ENCODE measurements at regions not wholly inside any gene's neighbourhood (a gene's known extent, or its start where the extent isn't known, plus 50 kb on each side); places are given as distances from the start of the nearest gene placed in this dataset.

- Histone ChIP-seq H3F3A (ENCODE audit: low read depth) (no peaks in the 10 kb centered on the region), H3K27me3 (no peaks in the 10 kb centered on the region), H3K79me2 (ENCODE audit: low read depth) (no peaks in the 10 kb centered on the region), H3K4me3 (no peak overlapping the region), H2AFZ (replicated peaks) (peak overlapping the region; percentile 57), H3K9me3 (ENCODE audit: low read depth) (no peaks in the 10 kb centered on the region), H4K20me1 (ENCODE audit: low read depth) (no peaks in the 10 kb centered on the region), H3K4me1 (peaks cover 5% of the 10 kb centered on the region), H3K4me2 (no peak overlapping the region), H3K27ac (no peak overlapping the region), H3K9ac (no peak overlapping the region), H3K36me3 (no peaks in the 10 kb centered on the region)
- no peaks in the 10 kb centered on the region for H3K9me3 Mint-ChIP-seq
- peaks cover 8% of the 10 kb centered on the region for H3K27me3 Mint-ChIP-seq (ENCODE audit: insufficient read depth, low read depth)
- no peak for DNase-seq (ENCODE audit: low spot score)
- no peaks in the 10 kb centered on the region for H3K36me3 Mint-ChIP-seq
- no peak overlapping the region for H3K27ac Mint-ChIP-seq
- TF ChIP-seq EZH2phosphoT487 (IDR thresholded peaks at IDR 0.05) (no peak), CTCF (IDR thresholded peaks at IDR 0.05) (no peak), EZH2 (IDR thresholded peaks at IDR 0.05) (no peak)
- H3K4me1 Mint-ChIP-seq = no peaks in the 10 kb centered on the region
- H3K4me3 Mint-ChIP-seq = no peak overlapping the region
Observed at GRCh38 chr11:129721685-129722084, 94.0 kb upstream of the TMEM45B start.

GRCh38 chr11:129722529-129722928 is 93.1 kb upstream of the TMEM45B start:
- Histone ChIP-seq H3K27me3 (no peaks in the 10 kb centered on the region), H2AFZ (replicated peaks) (no peak overlapping the region), H3K36me3 (no peaks in the 10 kb centered on the region), H3K9me3 (ENCODE audit: low read depth) (no peaks in the 10 kb centered on the region), H3K4me3 (no peak overlapping the region), H4K20me1 (ENCODE audit: low read depth) (no peaks in the 10 kb centered on the region), H3K4me1 (peaks cover 5% of the 10 kb centered on the region), H3K27ac (no peak overlapping the region), H3K79me2 (ENCODE audit: low read depth) (no peaks in the 10 kb centered on the region), H3F3A (ENCODE audit: low read depth) (no peaks in the 10 kb centered on the region), H3K9ac (no peak overlapping the region), H3K4me2 (no peak overlapping the region)
- H3K27ac Mint-ChIP-seq = peak overlapping the region; percentile 34
- DNase-seq (ENCODE audit: low spot score) = no peak
- TF ChIP-seq CTCF (IDR thresholded peaks at IDR 0.05) = no peak
- TF ChIP-seq EZH2 (IDR thresholded peaks at IDR 0.05) = no peak
- no peak for TF ChIP-seq EZH2phosphoT487 (IDR thresholded peaks at IDR 0.05)
- H3K9me3 Mint-ChIP-seq = no peaks in the 10 kb centered on the region
- H3K4me1 Mint-ChIP-seq = no peaks in the 10 kb centered on the region
- peaks cover 8% of the 10 kb centered on the region for H3K27me3 Mint-ChIP-seq (ENCODE audit: insufficient read depth, low read depth)
- no peaks in the 10 kb centered on the region for H3K36me3 Mint-ChIP-seq
- no peak overlapping the region for H3K4me3 Mint-ChIP-seq

DNA sequence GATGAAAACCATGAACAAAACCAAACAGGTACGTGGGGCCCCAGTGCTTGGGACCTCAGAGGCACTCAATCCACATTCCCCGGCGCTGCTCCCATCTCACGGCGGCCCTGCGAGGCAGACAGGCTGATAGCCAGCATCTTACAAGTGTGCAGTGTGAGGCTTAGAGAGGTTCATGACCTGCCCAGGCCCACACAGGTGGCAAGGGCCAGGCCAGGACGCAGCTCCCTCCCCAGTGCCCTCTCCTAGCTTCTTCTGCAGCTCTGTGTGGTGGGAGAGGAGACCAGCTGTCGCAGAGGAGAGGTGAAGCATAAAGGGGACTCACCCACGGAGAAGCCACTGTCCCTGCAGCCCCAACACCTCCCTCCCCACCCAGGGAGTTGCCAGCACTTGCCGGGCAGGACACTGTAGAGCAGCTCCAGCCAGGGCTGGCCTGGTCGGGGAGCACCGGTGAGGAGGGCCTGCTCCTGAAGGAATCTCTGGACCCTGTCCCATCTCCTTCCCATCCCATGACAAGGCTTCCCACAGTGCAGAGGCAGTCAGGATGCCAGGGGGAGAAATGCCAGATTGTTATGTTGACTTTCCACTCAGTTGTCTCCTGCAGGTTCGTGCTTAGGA is 92.4 kb upstream of the TMEM45B start:
- no peak overlapping the region for H3K4me3 ChIP-seq
- no peak overlapping the region for H3K4me3 Mint-ChIP-seq
- H3K9ac ChIP-seq = no peak overlapping the region
- no peaks in the 10 kb centered on the region for H4K20me1 ChIP-seq (ENCODE audit: low read depth)
- H3K27ac ChIP-seq = no peak overlapping the region
- H3K4me1 Mint-ChIP-seq = no peaks in the 10 kb centered on the region
- no peaks in the 10 kb centered on the region for H3K36me3 Mint-ChIP-seq
- H3K9me3 ChIP-seq (ENCODE audit: low read depth) = no peaks in the 10 kb centered on the region
- H3K27me3 Mint-ChIP-seq (ENCODE audit: insufficient read depth, low read depth) = peaks cover 8% of the 10 kb centered on the region
- no peaks in the 10 kb centered on the region for H3F3A ChIP-seq (ENCODE audit: low read depth)
- peaks cover 5% of the 10 kb centered on the region for H3K4me1 ChIP-seq
- no peaks in the 10 kb centered on the region for H3K36me3 ChIP-seq
- no peak for TF ChIP-seq EZH2 (IDR thresholded peaks at IDR 0.05)
- TF ChIP-seq CTCF (IDR thresholded peaks at IDR 0.05) = no peak
- no peak for TF ChIP-seq EZH2phosphoT487 (IDR thresholded peaks at IDR 0.05)
- no peak overlapping the region for H3K27ac Mint-ChIP-seq
- DNase-seq (ENCODE audit: low spot score) = no peak
- H2AFZ ChIP-seq (replicated peaks) = no peak overlapping the region
- H3K79me2 ChIP-seq (ENCODE audit: low read depth) = no peaks in the 10 kb centered on the region
- H3K27me3 ChIP-seq = no peaks in the 10 kb centered on the region
- no peak overlapping the region for H3K4me2 ChIP-seq
- no peaks in the 10 kb centered on the region for H3K9me3 Mint-ChIP-seq

Data from neural progenitor cell (in vitro differentiated cells).